Activated CD8-positive, alpha-beta memory T cell treated with anti-CD3 and anti-CD28 coated beads for 48 hours (primary cell): ENCODE measurements at regions not wholly inside any gene's neighbourhood (a gene's known extent, or its start where the extent isn't known, plus 50 kb on each side); places are given as distances from the start of the nearest gene placed in this dataset.

Experiments
- DNase-seq, 3 experiments: peaks; one replicate each; pipeline ENCODE4 v3.0.0-alpha.2; 2020; ENCODE audit warnings: low read depth in 2 of 3, low spot score in 2 of 3

DNA sequence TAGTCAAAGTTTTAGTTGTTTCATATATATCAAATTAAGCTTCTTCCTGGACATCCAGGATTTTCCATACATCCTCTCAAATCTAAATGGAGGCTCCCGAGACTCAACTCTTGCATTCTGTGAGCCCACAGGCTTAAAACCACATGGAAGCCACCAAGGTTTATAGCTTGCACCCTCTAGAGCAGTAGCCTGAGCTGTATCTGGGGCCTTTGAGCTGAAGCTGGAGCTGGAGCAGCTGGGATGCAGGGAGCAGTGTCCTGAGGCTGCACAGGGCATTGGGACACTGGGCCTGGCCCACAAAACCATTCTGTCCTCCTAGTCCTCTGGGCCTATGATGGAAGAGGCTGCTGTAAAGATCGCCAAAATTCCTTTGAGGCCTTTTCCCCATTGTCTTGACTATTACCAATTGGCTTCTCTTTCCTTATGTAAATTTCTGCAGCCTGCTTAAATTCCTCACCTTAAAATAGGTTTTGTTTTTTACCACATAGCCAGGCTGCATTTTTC lies 151.0 kb downstream of the COX7C start:
- no peak for DNase-seq

DNA sequence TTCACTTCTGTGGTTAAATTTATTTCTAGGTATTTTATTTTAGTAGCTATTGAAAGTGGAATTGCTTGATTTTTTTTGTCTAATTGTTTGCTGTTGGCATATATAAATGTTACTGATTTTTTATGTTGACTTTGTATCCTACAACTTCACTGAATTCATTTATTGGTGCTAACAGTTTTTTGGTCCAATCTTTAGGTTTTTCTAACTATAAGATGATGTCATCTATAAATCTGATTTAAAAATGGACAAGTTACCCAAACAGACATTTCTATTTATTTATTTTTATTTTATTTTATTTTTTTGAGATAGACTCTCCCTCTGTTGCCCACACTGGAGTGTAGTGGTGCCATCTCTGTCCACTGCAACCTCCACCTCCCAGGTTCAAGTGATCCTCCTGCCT lies 162.3 kb downstream of the COX7C start:
- no peak for DNase-seq

- DNase-seq = no peak
Observed at GRCh38 chr5:86786955-86787354, 169.2 kb downstream of the COX7C start.

- DNase-seq = no peak
Observed at GRCh38 chr5:86795659-86796058, 177.9 kb downstream of the COX7C start.

- DNase-seq = no peak
Observed at GRCh38 chr5:86797677-86798076, 179.9 kb downstream of the COX7C start.

DNA sequence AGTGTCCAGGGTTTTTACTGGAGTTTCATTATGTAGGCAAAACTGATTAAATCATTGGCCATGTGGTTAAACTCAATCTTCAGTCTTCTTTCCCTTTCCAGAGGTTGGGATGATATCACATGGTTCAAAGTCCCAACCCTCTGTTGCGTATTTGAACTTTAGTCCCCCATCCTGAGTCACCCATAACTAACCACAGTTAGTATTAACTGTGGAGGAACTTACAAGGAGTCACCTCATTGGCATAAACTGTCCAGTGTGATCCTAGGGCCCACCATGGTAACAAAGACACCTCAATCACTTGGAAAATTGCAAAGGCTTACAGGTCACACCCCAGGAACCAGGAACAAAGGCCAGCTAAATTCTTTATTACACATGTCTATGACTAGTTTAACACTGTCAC lies 188.5 kb downstream of the COX7C start:
- DNase-seq = no peak

GRCh38 chr5:86807046-86808031 lies 189.6 kb downstream of the COX7C start:
- DNase-seq = no peak

DNA sequence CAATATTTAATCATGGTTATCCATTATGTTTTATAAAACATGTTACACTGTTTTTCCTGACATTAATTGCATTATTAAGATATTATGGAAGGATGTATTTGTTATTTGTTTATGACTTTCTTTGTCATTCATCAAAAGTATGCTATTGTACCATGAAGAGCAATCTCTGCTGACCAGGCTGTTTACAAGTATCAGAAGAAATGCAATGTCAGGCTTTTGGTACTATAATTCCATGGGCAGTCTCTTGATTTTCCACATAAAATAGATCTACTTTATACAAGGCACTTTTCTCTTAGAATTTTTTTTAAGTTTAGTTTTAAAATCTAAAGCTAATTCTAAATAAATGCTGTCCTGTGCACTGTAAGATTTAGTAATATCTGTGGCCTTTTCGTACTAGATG lies 196.6 kb downstream of the COX7C start:
- no peak for DNase-seq

- DNase-seq = no peak
Observed at GRCh38 chr5:86814907-86815306, 197.2 kb downstream of the COX7C start.

DNA sequence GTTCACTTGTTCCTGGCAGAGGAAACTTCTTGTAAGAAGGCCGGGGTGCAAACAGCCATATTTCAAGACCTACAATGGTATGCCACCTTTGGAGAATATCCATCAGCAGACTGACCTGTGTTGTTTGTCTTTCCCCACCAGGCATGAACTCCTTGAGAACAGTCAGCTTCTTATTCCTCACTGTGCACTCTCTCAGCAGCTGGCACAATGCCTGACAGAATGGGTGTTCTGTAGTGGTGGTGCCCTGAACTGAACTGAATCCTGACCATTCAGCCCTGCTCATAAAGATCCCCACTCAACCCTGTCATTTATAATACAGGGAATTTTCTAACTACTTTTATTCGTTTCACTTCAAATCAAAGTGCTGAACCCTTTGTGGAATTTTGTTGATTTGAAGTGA lies 206.9 kb downstream of the COX7C start:
- no peak for DNase-seq

DNA sequence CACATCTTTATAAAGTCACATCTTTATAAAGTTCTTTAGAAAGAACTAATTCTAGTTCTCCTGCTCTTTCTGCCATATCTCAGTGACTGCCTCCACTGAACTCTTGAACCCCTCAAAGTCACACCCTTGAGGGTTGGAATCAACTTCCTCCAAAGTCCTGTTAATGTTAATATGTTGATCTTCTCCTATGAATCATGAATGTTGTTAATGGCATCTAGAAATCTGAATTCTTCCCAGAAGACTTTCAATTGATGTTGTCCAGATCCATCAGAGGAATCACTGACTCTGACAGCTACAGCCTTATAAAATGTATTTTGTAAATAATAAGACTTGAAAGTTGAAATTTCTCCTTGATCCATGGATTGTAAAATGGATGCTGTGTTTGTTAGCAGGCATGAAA lies 213.4 kb downstream of the COX7C start:
- no peak for DNase-seq

DNA sequence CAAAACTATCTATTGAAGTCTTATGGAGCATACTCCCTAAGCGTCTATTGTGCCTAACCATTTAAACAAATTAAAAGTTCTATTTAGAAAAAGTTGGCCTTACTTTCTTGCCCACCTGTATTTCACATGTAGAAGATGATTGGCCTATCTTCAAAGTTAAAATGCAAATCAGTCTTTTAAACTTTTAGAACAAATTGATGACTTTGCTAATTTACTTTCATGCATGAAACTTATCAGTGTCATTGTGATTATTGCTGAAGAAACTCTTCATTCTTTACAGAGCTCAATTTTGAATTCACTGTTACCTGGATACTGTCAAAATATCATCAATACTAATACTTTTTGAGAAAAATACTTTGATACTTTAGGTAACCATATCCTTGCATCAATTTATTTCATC lies 216.1 kb downstream of the COX7C start:
- no peak for DNase-seq

- no peak for DNase-seq
Observed at GRCh38 chr5:86837610-86838009, 219.9 kb downstream of the COX7C start.

DNA sequence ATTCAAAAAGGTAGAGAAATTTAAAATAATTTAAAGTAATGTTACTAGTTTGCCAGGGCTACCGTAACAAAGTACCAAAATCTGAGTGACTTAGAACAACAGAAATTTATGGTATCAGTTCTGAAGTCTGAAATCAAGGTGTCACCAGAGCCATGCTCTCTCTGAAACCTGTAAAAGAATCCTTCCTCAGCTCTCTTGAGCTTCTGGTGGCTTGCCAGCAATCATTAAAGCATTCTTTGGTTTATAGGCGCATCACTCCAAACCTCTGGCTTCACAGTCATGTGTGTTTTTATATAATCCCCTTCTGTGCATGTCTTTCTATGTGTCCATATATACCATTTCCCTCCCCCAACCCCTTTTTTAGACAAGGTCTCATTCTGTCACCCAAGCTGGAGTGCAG lies 220.3 kb downstream of the COX7C start:
- DNase-seq = no peak

DNA sequence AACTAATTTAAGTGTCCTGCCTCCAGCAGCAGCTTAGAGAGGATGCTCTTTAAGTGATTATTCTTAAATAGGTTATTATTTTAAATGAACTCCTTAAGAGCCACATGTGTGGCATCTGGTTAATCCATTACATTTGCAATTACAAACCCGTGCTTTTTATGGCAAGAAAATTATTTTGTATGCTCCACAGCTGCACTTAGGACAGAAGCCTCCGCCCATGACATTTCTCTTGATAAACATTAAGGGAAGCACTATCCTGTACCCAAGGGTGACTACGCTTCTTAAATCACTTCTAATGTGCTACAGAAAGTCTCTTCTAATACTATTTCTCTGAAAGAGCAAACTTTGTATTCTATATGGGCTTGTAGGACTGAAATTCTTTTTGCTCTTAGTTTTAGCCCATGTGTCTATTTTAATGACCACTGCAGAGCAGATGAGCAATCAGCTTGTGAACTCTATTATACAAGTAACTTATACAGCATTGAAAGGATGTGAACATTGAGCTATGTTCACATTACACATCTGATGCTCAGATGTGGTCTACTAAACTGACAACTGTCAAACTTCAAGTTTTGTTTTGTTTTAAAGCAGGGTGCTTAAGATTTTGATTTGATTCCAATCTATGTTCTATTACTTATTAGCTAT lies 223.4 kb downstream of the COX7C start:
- no peak for DNase-seq

DNA sequence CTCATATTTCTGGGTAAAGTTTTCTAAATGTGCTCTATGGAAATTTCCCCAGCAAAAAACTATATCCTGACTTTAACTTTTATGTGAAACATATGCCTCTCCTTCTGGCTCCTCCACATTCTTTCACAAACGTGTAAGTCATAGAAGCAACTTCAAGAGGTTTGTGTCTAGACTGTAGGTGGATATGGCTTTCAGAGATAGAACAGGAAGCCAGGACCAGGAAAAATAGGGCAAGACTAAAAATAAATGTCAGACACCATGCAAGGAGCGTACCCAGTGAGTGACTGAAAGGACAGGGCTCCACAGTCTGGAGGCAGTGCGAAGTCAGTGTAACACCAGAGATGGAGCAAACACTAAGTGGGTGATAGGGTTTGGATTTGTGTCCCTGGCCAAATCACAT lies 240.7 kb downstream of the COX7C start:
- DNase-seq = no peak

GRCh38 chr5:86861512-86861911 lies 243.8 kb downstream of the COX7C start:
- DNase-seq = no peak

- DNase-seq = no peak
Observed at GRCh38 chr5:86862093-86862492, 244.4 kb downstream of the COX7C start.

GRCh38 chr5:86864051-86864450 lies 246.3 kb downstream of the COX7C start:
- DNase-seq = no peak

DNA sequence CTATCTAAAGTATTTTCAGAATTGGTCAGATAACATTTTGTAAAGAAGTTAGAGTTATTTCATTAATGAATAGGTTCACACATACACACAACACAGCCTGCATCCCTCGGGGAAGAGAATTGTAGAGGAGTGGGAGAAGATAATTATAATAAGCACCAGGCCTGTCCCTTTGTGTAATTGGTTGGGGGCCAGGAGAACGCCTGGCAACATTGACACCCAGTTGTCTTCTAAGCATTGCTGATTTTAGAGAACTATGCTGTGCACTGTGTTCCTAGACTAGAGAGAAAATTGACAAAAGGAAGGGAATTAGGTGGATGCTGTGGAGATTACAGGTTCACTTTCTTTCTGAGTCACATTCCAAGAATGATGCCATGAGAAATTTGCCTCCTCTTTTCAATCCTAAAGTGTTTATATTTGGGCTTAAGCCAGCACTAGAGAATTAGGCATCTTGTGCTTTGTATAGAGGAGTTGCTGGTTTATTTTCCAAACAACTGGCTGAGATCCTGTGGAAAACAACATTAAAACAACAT lies 247.6 kb downstream of the COX7C start:
- no peak for DNase-seq

DNA sequence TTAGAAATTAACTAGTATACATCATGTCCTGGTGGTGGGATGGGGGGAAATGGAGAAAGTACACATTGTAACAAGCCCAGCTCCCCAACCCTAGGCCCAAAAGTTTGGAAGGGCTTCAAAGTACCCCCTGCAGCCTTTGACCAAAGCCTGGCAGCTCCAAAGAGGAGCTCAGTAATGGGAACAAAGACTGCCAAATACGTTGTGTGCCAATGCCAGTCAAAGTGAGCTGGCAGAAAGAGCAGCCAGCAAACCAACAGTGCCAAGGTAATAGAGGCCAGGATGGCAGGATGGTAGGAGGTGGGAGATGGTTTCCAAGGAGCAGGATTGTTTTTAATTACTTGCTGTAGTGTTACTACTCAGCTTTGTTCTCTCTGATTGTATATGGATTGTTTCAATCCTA lies 248.3 kb downstream of the COX7C start:
- no peak for DNase-seq

DNA sequence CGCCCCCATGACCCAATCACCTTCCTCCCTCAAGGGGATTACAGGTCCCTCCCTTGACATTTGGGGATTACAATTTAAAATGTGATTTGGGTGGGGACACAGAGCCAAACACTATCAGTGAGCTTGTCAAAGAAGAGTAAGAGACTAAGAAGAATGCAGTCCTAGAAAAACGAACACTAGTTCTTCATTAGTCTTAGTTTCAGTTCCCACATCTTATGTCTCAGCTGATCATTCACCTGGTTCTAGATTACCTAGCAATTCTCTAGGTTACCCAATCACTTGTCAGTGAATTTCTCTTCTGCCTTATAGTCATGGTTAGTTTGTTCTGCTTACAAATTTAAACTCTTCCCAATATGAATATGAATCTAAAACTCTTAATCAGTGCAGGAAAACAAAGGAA lies 251.5 kb downstream of the COX7C start:
- DNase-seq = no peak
